Upper lobe of left lung (tissue), 4 donors: ENCODE measurements at regions not wholly inside any gene's neighbourhood (a gene's known extent, or its start where the extent isn't known, plus 50 kb on each side); places are given as distances from the start of the nearest gene placed in this dataset.

ENCODE experiments used
- EP300 ChIP-seq, 4 donors: sonication (generic); formaldehyde crosslinking; IDR thresholded peaks; one replicate each; pipeline ENCODE4 v1.5.1; 2017; ENCODE audit warnings: antibody characterized with exemption in 4 of 4, control low read depth in 2 of 4
- POLR2A ChIP-seq, 4 donors: fragments of 450-650 bp; IDR thresholded peaks; one replicate each; pipeline ENCODE4 v1.5.1; 2016 to 2017; ENCODE audit warnings: antibody characterized with exemption in 4 of 4, mild to moderate bottlenecking in 2 of 4
- POLR2AphosphoS5 ChIP-seq, 2 donors: sonication (generic); formaldehyde crosslinking; IDR thresholded peaks; one replicate each; pipeline ENCODE4 v1.5.1; 2017; ENCODE audit warnings: antibody characterized with exemption in 2 of 2
- TF ChIP-seq, protein P1 (sequence below), 6 experiments: fragments of 450-650 bp in 4 of 6; fragments of 200-600 bp in 2 of 6; sonication (generic) in 2 of 6; IDR thresholded peaks; one replicate each; pipeline ENCODE4 v1.5.1; 2016 to 2019; ENCODE audit warnings: antibody characterized with exemption in 6 of 6

DNA sequence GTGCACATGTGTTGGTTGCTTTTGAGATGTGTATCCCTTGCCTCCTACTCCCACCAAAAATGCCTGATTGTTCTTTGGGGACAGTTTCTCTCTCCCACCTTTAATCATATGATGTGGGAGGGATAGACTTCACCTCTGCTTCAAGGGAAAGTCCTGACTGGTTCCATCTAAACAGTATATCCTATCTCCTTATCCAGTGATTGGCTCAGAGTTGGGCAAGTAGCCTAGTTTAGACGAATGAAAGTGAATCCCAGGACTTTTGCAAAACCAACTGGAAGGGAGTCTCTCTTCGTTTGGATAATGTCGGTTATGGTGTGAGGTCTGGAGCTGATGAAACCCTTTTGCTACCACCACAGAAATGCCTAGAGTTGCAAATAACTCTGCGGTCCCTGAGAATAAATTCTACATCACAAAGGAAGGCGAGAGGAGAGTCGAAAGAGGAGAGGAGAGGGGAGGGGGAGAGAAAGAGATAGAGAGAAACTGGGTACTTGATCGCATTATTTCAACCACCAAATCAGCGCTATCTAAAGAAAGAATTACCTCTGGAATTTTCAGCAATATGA lies 77.1 kb upstream of the SALL1 start:
- TF ChIP-seq POLR2A (IDR thresholded peaks at IDR 0.05) (no peak), POLR2AphosphoS5 (IDR thresholded peaks at IDR 0.05) (no peak), EP300 (IDR thresholded peaks at IDR 0.05) (no peak)
- TF ChIP-seq, protein P1, sequence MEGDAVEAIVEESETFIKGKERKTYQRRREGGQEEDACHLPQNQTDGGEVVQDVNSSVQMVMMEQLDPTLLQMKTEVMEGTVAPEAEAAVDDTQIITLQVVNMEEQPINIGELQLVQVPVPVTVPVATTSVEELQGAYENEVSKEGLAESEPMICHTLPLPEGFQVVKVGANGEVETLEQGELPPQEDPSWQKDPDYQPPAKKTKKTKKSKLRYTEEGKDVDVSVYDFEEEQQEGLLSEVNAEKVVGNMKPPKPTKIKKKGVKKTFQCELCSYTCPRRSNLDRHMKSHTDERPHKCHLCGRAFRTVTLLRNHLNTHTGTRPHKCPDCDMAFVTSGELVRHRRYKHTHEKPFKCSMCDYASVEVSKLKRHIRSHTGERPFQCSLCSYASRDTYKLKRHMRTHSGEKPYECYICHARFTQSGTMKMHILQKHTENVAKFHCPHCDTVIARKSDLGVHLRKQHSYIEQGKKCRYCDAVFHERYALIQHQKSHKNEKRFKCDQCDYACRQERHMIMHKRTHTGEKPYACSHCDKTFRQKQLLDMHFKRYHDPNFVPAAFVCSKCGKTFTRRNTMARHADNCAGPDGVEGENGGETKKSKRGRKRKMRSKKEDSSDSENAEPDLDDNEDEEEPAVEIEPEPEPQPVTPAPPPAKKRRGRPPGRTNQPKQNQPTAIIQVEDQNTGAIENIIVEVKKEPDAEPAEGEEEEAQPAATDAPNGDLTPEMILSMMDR (IDR thresholded peaks at IDR 0.05) = no peak
